ENCODE measurements at regions not wholly inside any gene's neighbourhood (a gene's known extent, or its start where the extent isn't known, plus 50 kb on each side); places are given as distances from the start of the nearest gene placed in this dataset.

- ATAC-seq (ENCODE audit: low read depth) (no peak), DNase-seq (no peak)
- ChIA-PET POLR2A (no interaction called here), CTCF (no interaction called here)
- H3K4me1 ChIP-seq (ENCODE audit: control insufficient read depth in 2 of 2, insufficient read depth in 2 of 2, low read length in 2 of 2): no peaks in the 10 kb centered on the region
- TF ChIP-seq EZH2 (IDR thresholded peaks at IDR 0.05; ENCODE audit: borderline replicate concordance, insufficient read depth, low read depth, low read length, poor library complexity, severe bottlenecking) (no peak), CTCF (IDR thresholded peaks at IDR 0.05) (no peak)
- H3K4me3 ChIP-seq (ENCODE audit: control extremely low read depth in 1 of 5, extremely low read depth in 1 of 5, insufficient read depth in 1 of 5, low read depth in 2 of 5, low read length in 4 of 5): no peak overlapping the region
- intact Hi-C loops (cut with micrococcal nuclease): no loop called here
- Mint-ChIP-seq H3K27me3 (peaks cover 8% of the 10 kb centered on the region), H3K27ac (no peak overlapping the region), H3K4me1 (no peaks in the 10 kb centered on the region), H3K9me3 (ENCODE audit: insufficient read depth) (no peaks in the 10 kb centered on the region), H3K4me3 (no peak overlapping the region)
- no peak overlapping the region for H3K4me2 ChIP-seq (replicated peaks; ENCODE audit: low read depth, low read length, poor library complexity, severe bottlenecking)
- no peaks in the 10 kb centered on the region for H3K9me3 ChIP-seq (ENCODE audit: control extremely low read depth in 1 of 3, control insufficient read depth in 2 of 3, insufficient read depth in 1 of 3, low read length in 2 of 3)
- H2AFZ ChIP-seq (ENCODE audit: insufficient read depth, low read depth, low read length, poor library complexity, severe bottlenecking): no peak overlapping the region
- no peaks in the 10 kb centered on the region for H4K20me1 ChIP-seq (ENCODE audit: control insufficient read depth, insufficient read depth, low read length, poor library complexity, severe bottlenecking)
- WGBS (ENCODE audit: insufficient coverage): 69% methylated on average over 2 of the region's 4 CpGs
- no peak overlapping the region for H3K9ac ChIP-seq (ENCODE audit: low read length)
- H3K36me3 ChIP-seq (replicated peaks in 1 of 2; ENCODE audit: control extremely low read depth in 1 of 2, control insufficient read depth in 1 of 2, extremely low read depth in 1 of 2, insufficient read depth in 2 of 2, low read length in 1 of 2): no peaks in the 10 kb centered on the region
- H3K79me2 ChIP-seq (ENCODE audit: control insufficient read depth, insufficient read depth, low read length): no peaks in the 10 kb centered on the region
- H3K27me3 ChIP-seq (replicated peaks in 1 of 4; ENCODE audit: control extremely low read depth in 1 of 4, control insufficient read depth in 3 of 4, insufficient read depth in 4 of 4, low read length in 3 of 4): no peaks in the 10 kb centered on the region
- H3K27ac ChIP-seq (ENCODE audit: low read length in 2 of 2): no peak overlapping the region
Measured at GRCh38 chr1:184267747-184268146, 119.1 kb upstream of the C1orf21 start.

- Histone ChIP-seq H3K4me1 (ENCODE audit: control insufficient read depth in 2 of 2, insufficient read depth in 2 of 2, low read length in 2 of 2) (no peaks in the 10 kb centered on the region), H3K79me2 (ENCODE audit: control insufficient read depth, insufficient read depth, low read length) (no peaks in the 10 kb centered on the region), H3K9me3 (ENCODE audit: control extremely low read depth in 1 of 3, control insufficient read depth in 2 of 3, insufficient read depth in 1 of 3, low read length in 2 of 3) (no peaks in the 10 kb centered on the region), H4K20me1 (ENCODE audit: control insufficient read depth, insufficient read depth, low read length, poor library complexity, severe bottlenecking) (no peaks in the 10 kb centered on the region), H2AFZ (ENCODE audit: insufficient read depth, low read depth, low read length, poor library complexity, severe bottlenecking) (no peak overlapping the region), H3K27me3 (replicated peaks in 1 of 4; ENCODE audit: control extremely low read depth in 1 of 4, control insufficient read depth in 3 of 4, insufficient read depth in 4 of 4, low read length in 3 of 4) (peaks cover 0 to 6% (median 0%) of the 10 kb centered on the region in 4 experiments), H3K9ac (ENCODE audit: low read length) (no peak overlapping the region), H3K4me2 (replicated peaks; ENCODE audit: low read depth, low read length, poor library complexity, severe bottlenecking) (no peak overlapping the region), H3K36me3 (replicated peaks in 1 of 2; ENCODE audit: control extremely low read depth in 1 of 2, control insufficient read depth in 1 of 2, extremely low read depth in 1 of 2, insufficient read depth in 2 of 2, low read length in 1 of 2) (no peaks in the 10 kb centered on the region), H3K4me3 (ENCODE audit: control extremely low read depth in 1 of 5, extremely low read depth in 1 of 5, insufficient read depth in 1 of 5, low read depth in 2 of 5, low read length in 4 of 5) (no peak overlapping the region), H3K27ac (ENCODE audit: low read length in 2 of 2) (no peak overlapping the region)
- DNase-seq (no peak), ATAC-seq (ENCODE audit: low read depth) (no peak)
- intact Hi-C loops (cut with micrococcal nuclease): no loop called here
- Mint-ChIP-seq H3K9me3 (ENCODE audit: insufficient read depth) (no peaks in the 10 kb centered on the region), H3K4me3 (no peak overlapping the region), H3K27ac (no peak overlapping the region), H3K27me3 (peaks cover 16% of the 10 kb centered on the region), H3K4me1 (no peaks in the 10 kb centered on the region)
- CTCF ChIA-PET: no interaction called here
- WGBS (ENCODE audit: insufficient coverage): 90% methylated on average over 3 of the region's 3 CpGs
- POLR2A ChIA-PET: no interaction called here
- TF ChIP-seq CTCF (IDR thresholded peaks at IDR 0.05): no peak
- TF ChIP-seq EZH2 (IDR thresholded peaks at IDR 0.05; ENCODE audit: borderline replicate concordance, insufficient read depth, low read depth, low read length, poor library complexity, severe bottlenecking): no peak
Measured at GRCh38 chr1:184270556-184270955, 116.3 kb upstream of the C1orf21 start.
